Upper lobe of right lung (tissue), 1 donor: ENCODE measurements at regions not wholly inside any gene's neighbourhood (a gene's known extent, or its start where the extent isn't known, plus 50 kb on each side); places are given as distances from the start of the nearest gene placed in this dataset.
"Not testable (repeated sequence)": the region's sequence is repeated elsewhere in the genome, so short reads cannot be mapped to it uniquely, and the experiment has no call there.

ENCODE experiments used
- ATAC-seq: fragments of 200-7000 bp; cut with Tn5 transposase; one replicate; pipeline ENCODE4 v1.9.1; 2020; ENCODE audit warnings: mild to moderate bottlenecking, moderate library complexity
- DNase-seq: peaks from one replicate; pipeline ENCODE4 v3.0.0-alpha.2; 2020
- H3K27ac ChIP-seq: fragments of 200-600 bp; one replicate; pipeline ENCODE4 v1.8.0; 2022
- H3K27me3 ChIP-seq: fragments of 200-600 bp; one replicate; pipeline ENCODE4 v1.8.0; 2022; ENCODE audit warnings: mild to moderate bottlenecking
- H3K36me3 ChIP-seq: fragments of 200-600 bp; one replicate; pipeline ENCODE4 v1.8.0; 2022
- H3K4me1 ChIP-seq: fragments of 200-600 bp; one replicate; pipeline ENCODE4 v1.8.0; 2022
- H3K4me3 ChIP-seq: fragments of 200-600 bp; one replicate; pipeline ENCODE4 v1.8.0; 2022; ENCODE audit warnings: mild to moderate bottlenecking
- H3K9me3 ChIP-seq: fragments of 200-600 bp; one replicate; pipeline ENCODE4 v1.8.0; 2022
- CTCF ChIP-seq: fragments of 200-600 bp; IDR thresholded peaks from one replicate; pipeline ENCODE4 v1.8.0; 2022; ENCODE audit warnings: antibody characterized with exemption
- intact Hi-C: fragments of 100-400 bp; cut with DNase I; formaldehyde crosslinking; loops from one replicate; pipeline ENCODE4 v1.11.0; 2022
- donor health status: DM: no; HTN: yes; CAD: no; lungs with severe emphysema.

GRCh38 chr18:35852786-35853185, 119.7 kb upstream of the RMP24 start:
- no peak overlapping the region for H3K27ac ChIP-seq
- no peak overlapping the region for H3K4me3 ChIP-seq
- H3K27me3 ChIP-seq: no peaks in the 10 kb centered on the region
- H3K4me1 ChIP-seq: no peaks in the 10 kb centered on the region
- ATAC-seq (no peak), DNase-seq (no peak)
- H3K36me3 ChIP-seq: no peaks in the 10 kb centered on the region
- intact Hi-C loops: no loop called here
- no peaks in the 10 kb centered on the region for H3K9me3 ChIP-seq
- TF ChIP-seq CTCF: no peak

- Histone ChIP-seq H3K36me3 (no peaks in the 10 kb centered on the region), H3K27ac (no peak overlapping the region), H3K27me3 (no peaks in the 10 kb centered on the region), H3K4me1 (no peaks in the 10 kb centered on the region), H3K9me3 (no peaks in the 10 kb centered on the region), H3K4me3 (no peak overlapping the region)
- DNase-seq (no peak), ATAC-seq (no peak)
- intact Hi-C loops: no loop called here
- no peak for TF ChIP-seq CTCF
These were observed 118.4 kb upstream of the RMP24 start for GRCh38 chr18:35854095-35854494.

GRCh38 chr18:35856178-35856577, 116.3 kb upstream of the RMP24 start:
- H3K36me3 ChIP-seq: no peaks in the 10 kb centered on the region
- no peaks in the 10 kb centered on the region for H3K4me1 ChIP-seq
- no peak for TF ChIP-seq CTCF
- H3K9me3 ChIP-seq: no peaks in the 10 kb centered on the region
- DNase-seq (no peak), ATAC-seq (no peak)
- no peak overlapping the region for H3K27ac ChIP-seq
- intact Hi-C loops: no loop called here
- H3K4me3 ChIP-seq: no peak overlapping the region
- no peaks in the 10 kb centered on the region for H3K27me3 ChIP-seq

GRCh38 chr18:35856721-35857120, 115.8 kb upstream of the RMP24 start:
- DNase-seq, H3K36me3 ChIP-seq, intact Hi-C loops, H3K27ac ChIP-seq, ATAC-seq, H3K9me3 ChIP-seq, H3K4me1 ChIP-seq, H3K27me3 ChIP-seq, H3K4me3 ChIP-seq: not testable (repeated sequence)

- intact Hi-C loops, H3K4me1 ChIP-seq, H3K36me3 ChIP-seq, H3K27ac ChIP-seq, H3K27me3 ChIP-seq, DNase-seq, H3K4me3 ChIP-seq, H3K9me3 ChIP-seq, ATAC-seq: not testable (repeated sequence)
These were observed 114.9 kb upstream of the RMP24 start for GRCh38 chr18:35857581-35857980.

GRCh38 chr18:35861367-35862118, 110.9 kb upstream of the RMP24 start:
- H3K9me3 ChIP-seq: no peaks in the 10 kb centered on the region
- ATAC-seq (peak; percentile 36), DNase-seq (no peak)
- H3K27me3 ChIP-seq: no peaks in the 10 kb centered on the region
- H3K4me3 ChIP-seq: no peak overlapping the region
- H3K27ac ChIP-seq: no peak overlapping the region
- no peak for TF ChIP-seq CTCF
- intact Hi-C loops: no loop called here
- no peaks in the 10 kb centered on the region for H3K4me1 ChIP-seq
- no peaks in the 10 kb centered on the region for H3K36me3 ChIP-seq

GRCh38 chr18:35862119-35862640, 110.3 kb upstream of the RMP24 start:
- intact Hi-C loops: no loop called here
- H3K27ac ChIP-seq: no peak overlapping the region
- H3K36me3 ChIP-seq: no peaks in the 10 kb centered on the region
- H3K4me1 ChIP-seq: no peaks in the 10 kb centered on the region
- TF ChIP-seq CTCF: no peak
- no peak overlapping the region for H3K4me3 ChIP-seq
- no peaks in the 10 kb centered on the region for H3K27me3 ChIP-seq
- no peaks in the 10 kb centered on the region for H3K9me3 ChIP-seq
- DNase-seq (no peak), ATAC-seq (no peak)
